Mesenchymal stem cell (in vitro differentiated cells and primary cell): ENCODE measurements at regions not wholly inside any gene's neighbourhood (a gene's known extent, or its start where the extent isn't known, plus 50 kb on each side); places are given as distances from the start of the nearest gene placed in this dataset.
A peak's percentile ranks its signal among the peaks of the same experiment; 100 is the strongest.

Source experiments
- DNase-seq: peaks from one replicate; pipeline ENCODE4 v3.0.0-alpha.2; 2013
- H2AFZ ChIP-seq: one replicate; pipeline ENCODE4 v1.6.1; 2013; ENCODE audit warnings: low read depth, mild to moderate bottlenecking, control low read depth, inconsistent platforms, low read length, moderate library complexity
- H2AK5ac ChIP-seq: 2 replicates; pipeline ENCODE4 v1.6.1; 2013; ENCODE audit warnings: low read length, moderate library complexity, mild to moderate bottlenecking, inconsistent platforms; ENCODE audit not compliant: severe bottlenecking
- H2BK120ac ChIP-seq: one replicate; pipeline ENCODE4 v1.6.1; 2013; ENCODE audit warnings: low read depth, mild to moderate bottlenecking, inconsistent platforms, low read length, moderate library complexity
- H2BK12ac ChIP-seq, 2 experiments: one replicate each; pipeline ENCODE4 v1.6.1; 2013; ENCODE audit warnings: inconsistent platforms in 2 of 2, low read length in 2 of 2, mild to moderate bottlenecking in 2 of 2, moderate library complexity in 2 of 2, control low read depth in 1 of 2
- H2BK15ac ChIP-seq: one replicate; pipeline ENCODE4 v1.6.1; 2013; ENCODE audit warnings: mild to moderate bottlenecking, low read depth, inconsistent platforms; ENCODE audit not compliant: poor library complexity, severe bottlenecking
- H2BK5ac ChIP-seq: 2 replicates; pipeline ENCODE4 v1.6.1; 2013; ENCODE audit warnings: low read depth, mild to moderate bottlenecking, low read length, control low read depth, inconsistent platforms; ENCODE audit not compliant: poor library complexity, severe bottlenecking
- H3K14ac ChIP-seq, 2 experiments: one replicate each; pipeline ENCODE4 v1.6.1; 2013; ENCODE audit warnings: inconsistent platforms in 2 of 2, low read length in 2 of 2, control low read depth in 1 of 2, mild to moderate bottlenecking in 1 of 2, moderate library complexity in 1 of 2
- H3K18ac ChIP-seq, 2 experiments: one replicate each; pipeline ENCODE4 v1.6.1; 2013; ENCODE audit warnings: inconsistent platforms in 2 of 2, low read length in 2 of 2, control low read depth in 1 of 2, low read depth in 1 of 2, mild to moderate bottlenecking in 1 of 2
- H3K23ac ChIP-seq, 2 experiments: one replicate each; pipeline ENCODE4 v1.6.1; 2013; ENCODE audit warnings: inconsistent platforms in 2 of 2, low read length in 2 of 2, mild to moderate bottlenecking in 2 of 2, moderate library complexity in 2 of 2, control low read depth in 1 of 2
- H3K27ac ChIP-seq: 2 replicates; pipeline ENCODE4 v1.5.1; 2013; ENCODE audit warnings: mild to moderate bottlenecking, moderate library complexity, low read length, control low read depth, inconsistent platforms; ENCODE audit not compliant: poor library complexity, severe bottlenecking
- H3K27me3 ChIP-seq, 2 experiments: 2 replicates each; pipeline versions ENCODE4 v1.6.1 to v1.7.0; 2013; ENCODE audit warnings: low read length in 2 of 2, mild to moderate bottlenecking in 2 of 2, moderate library complexity in 2 of 2, control low read depth in 1 of 2, inconsistent platforms in 1 of 2; ENCODE audit not compliant: control insufficient read depth in 1 of 2, insufficient read depth in 1 of 2
- H3K36me3 ChIP-seq, 2 experiments: 2 replicates each; pipeline versions ENCODE4 v1.6.1 to v1.7.0; 2013; ENCODE audit warnings: low read length in 2 of 2, control low read depth in 1 of 2, inconsistent platforms in 1 of 2, low read depth in 1 of 2, mild to moderate bottlenecking in 1 of 2; ENCODE audit not compliant: insufficient read depth in 2 of 2, control insufficient read depth in 1 of 2
- H3K4ac ChIP-seq, 2 experiments: one replicate each; pipeline ENCODE4 v1.6.1; 2013; ENCODE audit warnings: inconsistent platforms in 2 of 2, low read length in 2 of 2, mild to moderate bottlenecking in 2 of 2, moderate library complexity in 2 of 2, control low read depth in 1 of 2, low read depth in 1 of 2
- H3K4me1 ChIP-seq: 2 replicates; pipeline ENCODE4 v1.6.1; 2013; ENCODE audit warnings: low read depth, low read length, control low read depth; ENCODE audit not compliant: control insufficient read depth, insufficient read depth
- H3K4me2 ChIP-seq: 2 replicates; pipeline ENCODE4 v1.6.1; 2013; ENCODE audit warnings: low read length, mild to moderate bottlenecking, inconsistent platforms; ENCODE audit not compliant: poor library complexity, severe bottlenecking
- H3K4me3 ChIP-seq, 2 experiments: 2 replicates each; pipeline versions ENCODE4 v1.5.1 to v1.7.0; 2013; ENCODE audit warnings: low read length in 2 of 2, mild to moderate bottlenecking in 2 of 2, control low read depth in 1 of 2, low read depth in 1 of 2; ENCODE audit not compliant: insufficient read depth in 1 of 2
- H3K79me1 ChIP-seq: replicated peaks from 2 replicates; pipeline ENCODE4 v1.6.1; 2013; ENCODE audit warnings: mild to moderate bottlenecking, control low read depth, low read length, inconsistent platforms; ENCODE audit not compliant: poor library complexity, severe bottlenecking
- H3K9ac ChIP-seq: 2 replicates; pipeline ENCODE4 v1.7.0; 2013; ENCODE audit warnings: mild to moderate bottlenecking, low read length, moderate library complexity
- H3K9me3 ChIP-seq: 2 replicates; pipeline ENCODE4 v1.7.0; 2013; ENCODE audit warnings: mild to moderate bottlenecking, low read length; ENCODE audit not compliant: control insufficient read depth
- H4K8ac ChIP-seq: one replicate; pipeline ENCODE4 v1.6.1; 2013; ENCODE audit warnings: inconsistent platforms, mild to moderate bottlenecking, low read length, moderate library complexity
- H4K91ac ChIP-seq: one replicate; pipeline ENCODE4 v1.6.1; 2013; ENCODE audit warnings: mild to moderate bottlenecking, low read length, inconsistent platforms
- WGBS: methylation state at CpG from one replicate; pipeline ENCODE4 v1.1.7; 2013; ENCODE audit warnings: mixed read lengths; 5-methylcytosine and 5-hydroxymethylcytosine counted together

DNA sequence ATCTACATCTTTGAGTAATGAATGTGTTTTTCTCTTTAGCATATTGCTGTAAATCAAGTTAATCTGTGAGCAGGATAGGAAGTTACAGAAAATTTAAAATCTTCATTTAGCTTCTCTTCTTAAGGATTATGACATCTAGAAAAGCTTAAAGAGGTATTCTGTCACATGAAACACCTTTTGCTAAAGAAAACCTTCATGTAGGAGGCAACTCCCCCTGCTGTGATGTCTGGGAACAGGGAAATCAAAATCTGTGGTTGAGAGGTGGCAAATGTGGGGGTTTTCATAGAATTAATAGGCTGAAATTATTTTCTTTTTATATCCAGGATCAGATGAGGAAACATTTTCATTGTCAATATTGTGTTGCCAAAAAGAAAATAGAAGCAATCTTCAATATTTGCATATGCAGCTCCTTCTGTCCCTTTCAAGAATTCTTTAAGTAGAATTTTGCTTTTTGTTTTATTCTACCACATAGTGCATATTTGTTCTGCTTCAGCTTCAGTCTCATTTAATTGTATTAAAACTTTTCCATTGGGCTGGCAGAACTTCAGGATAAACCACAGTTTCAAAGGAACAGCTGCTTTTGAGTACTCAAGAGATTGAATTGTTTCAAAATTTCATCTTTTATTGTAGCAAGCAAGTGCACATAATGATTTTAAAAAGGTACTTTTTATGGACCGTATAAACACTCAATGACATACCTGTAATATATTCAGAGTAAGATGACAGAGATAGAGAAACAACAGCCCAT is 128.4 kb downstream of the RAP2B start:
- Histone ChIP-seq H4K91ac (no peak overlapping the region), H3K27ac (no peak overlapping the region), H2BK120ac (no peak overlapping the region), H3K27me3 (no peaks in the 10 kb centered on the region), H2BK5ac (no peak overlapping the region), H3K23ac (no peak overlapping the region), H3K4me3 (no peak overlapping the region), H3K36me3 (no peaks in the 10 kb centered on the region), H3K4me2 (no peak overlapping the region), H4K8ac (no peak overlapping the region), H2BK12ac (no peak overlapping the region), H3K4ac (no peak overlapping the region), H3K79me1 (no peaks in the 10 kb centered on the region), H3K14ac (no peak overlapping the region), H3K9ac (peak overlapping the region; percentile 61), H3K4me1 (no peaks in the 10 kb centered on the region), H3K9me3 (no peaks in the 10 kb centered on the region), H2AK5ac (no peak overlapping the region), H3K18ac (no peak overlapping the region), H2AFZ (no peak overlapping the region), H2BK15ac (no peak overlapping the region)
- whole genome bisulfite sequencing, result no CpG with 5 or more reads among the region's 1 CpG
- peak; percentile 18 for DNase-seq

DNA sequence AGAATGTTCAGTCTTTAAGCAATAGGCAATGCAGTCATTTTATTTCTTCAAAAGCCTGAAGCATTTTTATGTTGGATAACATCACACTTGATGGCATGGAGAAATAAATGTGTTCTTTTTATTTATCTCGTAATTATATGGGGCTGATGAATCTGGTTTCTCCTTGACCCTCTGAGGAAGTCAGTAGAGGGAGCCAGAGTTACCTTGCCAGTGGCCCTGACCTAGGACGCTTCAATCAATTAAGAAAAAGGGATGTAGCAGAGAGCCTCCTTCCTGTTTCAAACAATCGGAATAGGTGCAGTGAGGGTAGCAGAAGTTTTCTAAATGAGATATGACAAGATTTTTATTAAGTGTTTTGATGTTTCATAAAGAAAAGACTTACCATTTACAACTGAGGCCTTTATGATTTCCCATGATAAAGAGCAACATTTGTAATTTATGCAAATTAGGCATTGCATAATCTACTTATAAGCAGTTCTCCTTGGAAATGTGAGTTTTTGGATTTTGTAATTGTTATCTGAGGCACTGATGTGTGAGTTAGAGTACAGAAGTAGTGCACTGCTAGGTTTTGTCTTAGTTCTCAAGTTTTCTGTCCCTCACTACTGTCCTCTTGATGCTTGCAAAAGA is 129.1 kb downstream of the RAP2B start:
- Histone ChIP-seq H4K8ac (no peak overlapping the region), H3K14ac (no peak overlapping the region), H2AFZ (no peak overlapping the region), H3K79me1 (no peaks in the 10 kb centered on the region), H3K4me1 (no peaks in the 10 kb centered on the region), H3K27me3 (no peaks in the 10 kb centered on the region), H3K9ac (peak overlapping the region; percentile 61), H4K91ac (no peak overlapping the region), H3K18ac (no peak overlapping the region), H2BK12ac (no peak overlapping the region), H2BK120ac (no peak overlapping the region), H2BK5ac (no peak overlapping the region), H3K4me3 (no peak overlapping the region), H3K27ac (no peak overlapping the region), H3K23ac (no peak overlapping the region), H3K4me2 (no peak overlapping the region), H2BK15ac (no peak overlapping the region), H3K4ac (no peak overlapping the region), H2AK5ac (peak overlapping the region; percentile 71), H3K9me3 (no peaks in the 10 kb centered on the region), H3K36me3 (no peaks in the 10 kb centered on the region)
- peak; percentile 34 for DNase-seq
- 44% methylated on average over 2 of the region's 3 CpGs for WGBS

- DNase-seq, result peak; percentile 34
- Histone ChIP-seq H3K18ac (no peak overlapping the region), H3K27me3 (no peaks in the 10 kb centered on the region), H3K36me3 (no peaks in the 10 kb centered on the region), H2BK120ac (no peak overlapping the region), H2BK15ac (no peak overlapping the region), H3K4me1 (no peaks in the 10 kb centered on the region), H2AK5ac (no peak overlapping the region), H3K4me3 (no peak overlapping the region), H3K27ac (no peak overlapping the region), H3K79me1 (no peaks in the 10 kb centered on the region), H4K8ac (no peak overlapping the region), H4K91ac (no peak overlapping the region), H2BK12ac (no peak overlapping the region), H3K4me2 (no peak overlapping the region), H3K23ac (no peak overlapping the region), H3K9me3 (no peaks in the 10 kb centered on the region), H3K9ac (peak overlapping the region; percentile 79), H2AFZ (no peak overlapping the region), H3K4ac (no peak overlapping the region), H2BK5ac (no peak overlapping the region), H3K14ac (no peak overlapping the region)
- 90% methylated on average over 4 of the region's 5 CpGs for WGBS
These were observed 131.2 kb downstream of the RAP2B start for GRCh38 chr3:153293265-153293664.

DNA sequence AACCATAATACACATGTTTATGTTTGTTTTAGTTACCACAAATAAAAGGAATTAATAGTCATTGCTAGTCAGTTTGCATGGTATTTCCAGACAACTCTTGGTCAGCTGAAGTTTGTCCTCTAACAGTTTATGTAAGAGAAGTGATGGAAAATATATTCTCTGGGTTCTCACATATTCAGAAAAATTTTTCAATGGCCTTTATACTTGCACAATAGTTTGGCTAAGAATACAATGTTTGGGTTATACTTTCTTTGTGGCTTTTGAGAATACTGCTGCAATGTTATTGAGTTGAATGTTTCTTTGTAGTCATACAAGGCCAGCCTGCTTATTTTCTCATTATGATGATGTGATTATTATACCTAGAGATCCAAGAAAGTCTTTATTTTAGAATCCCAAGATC is 133.9 kb downstream of the RAP2B start:
- Histone ChIP-seq H3K23ac (no peak overlapping the region), H4K8ac (no peak overlapping the region), H3K27me3 (no peaks in the 10 kb centered on the region), H3K4ac (no peak overlapping the region), H2BK120ac (no peak overlapping the region), H3K79me1 (no peaks in the 10 kb centered on the region), H3K27ac (no peak overlapping the region), H3K9me3 (no peaks in the 10 kb centered on the region), H3K4me3 (no peak overlapping the region), H2BK12ac (no peak overlapping the region), H3K36me3 (no peaks in the 10 kb centered on the region), H2BK15ac (no peak overlapping the region), H2AFZ (no peak overlapping the region), H3K4me1 (no peaks in the 10 kb centered on the region), H4K91ac (no peak overlapping the region), H3K18ac (no peak overlapping the region), H2AK5ac (no peak overlapping the region), H3K4me2 (no peak overlapping the region), H3K9ac (peak overlapping the region; percentile 67), H2BK5ac (no peak overlapping the region), H3K14ac (no peak overlapping the region)
- DNase-seq, result peak; percentile 43
